ENCODE measurements at regions not wholly inside any gene's neighbourhood (a gene's known extent, or its start where the extent isn't known, plus 50 kb on each side); places are given as distances from the start of the nearest gene placed in this dataset.

DNA sequence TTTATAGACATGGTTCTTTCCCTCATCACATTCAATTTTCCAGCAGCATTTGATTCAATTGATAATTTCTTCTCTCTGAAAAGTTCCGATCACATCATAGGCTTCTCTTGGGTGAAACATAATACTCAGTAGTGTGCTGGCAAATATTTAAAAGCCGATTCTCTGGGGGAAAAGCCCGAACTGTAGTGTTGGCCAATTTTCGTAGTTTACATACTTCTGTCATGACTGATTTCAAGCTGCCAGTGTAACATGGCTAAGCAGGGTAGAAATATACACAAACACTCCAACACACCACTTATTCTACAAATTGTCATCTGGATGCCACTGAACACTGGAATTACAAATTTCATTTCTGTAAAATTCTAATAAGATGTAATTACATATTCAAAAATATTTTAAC is 56.1 kb upstream of the FREM2 start:
- H3K9me2 ChIP-seq = no peaks in the 10 kb centered on the region
- H2AFZ ChIP-seq (ENCODE audit: low read depth) = no peak overlapping the region
- H3K9ac ChIP-seq = no peak overlapping the region
- H3K27ac ChIP-seq (ENCODE audit: low read depth in 2 of 2, low read length in 1 of 2) = no peak overlapping the region
- TF ChIP-seq, protein P1, sequence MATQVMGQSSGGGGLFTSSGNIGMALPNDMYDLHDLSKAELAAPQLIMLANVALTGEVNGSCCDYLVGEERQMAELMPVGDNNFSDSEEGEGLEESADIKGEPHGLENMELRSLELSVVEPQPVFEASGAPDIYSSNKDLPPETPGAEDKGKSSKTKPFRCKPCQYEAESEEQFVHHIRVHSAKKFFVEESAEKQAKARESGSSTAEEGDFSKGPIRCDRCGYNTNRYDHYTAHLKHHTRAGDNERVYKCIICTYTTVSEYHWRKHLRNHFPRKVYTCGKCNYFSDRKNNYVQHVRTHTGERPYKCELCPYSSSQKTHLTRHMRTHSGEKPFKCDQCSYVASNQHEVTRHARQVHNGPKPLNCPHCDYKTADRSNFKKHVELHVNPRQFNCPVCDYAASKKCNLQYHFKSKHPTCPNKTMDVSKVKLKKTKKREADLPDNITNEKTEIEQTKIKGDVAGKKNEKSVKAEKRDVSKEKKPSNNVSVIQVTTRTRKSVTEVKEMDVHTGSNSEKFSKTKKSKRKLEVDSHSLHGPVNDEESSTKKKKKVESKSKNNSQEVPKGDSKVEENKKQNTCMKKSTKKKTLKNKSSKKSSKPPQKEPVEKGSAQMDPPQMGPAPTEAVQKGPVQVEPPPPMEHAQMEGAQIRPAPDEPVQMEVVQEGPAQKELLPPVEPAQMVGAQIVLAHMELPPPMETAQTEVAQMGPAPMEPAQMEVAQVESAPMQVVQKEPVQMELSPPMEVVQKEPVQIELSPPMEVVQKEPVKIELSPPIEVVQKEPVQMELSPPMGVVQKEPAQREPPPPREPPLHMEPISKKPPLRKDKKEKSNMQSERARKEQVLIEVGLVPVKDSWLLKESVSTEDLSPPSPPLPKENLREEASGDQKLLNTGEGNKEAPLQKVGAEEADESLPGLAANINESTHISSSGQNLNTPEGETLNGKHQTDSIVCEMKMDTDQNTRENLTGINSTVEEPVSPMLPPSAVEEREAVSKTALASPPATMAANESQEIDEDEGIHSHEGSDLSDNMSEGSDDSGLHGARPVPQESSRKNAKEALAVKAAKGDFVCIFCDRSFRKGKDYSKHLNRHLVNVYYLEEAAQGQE (IDR thresholded peaks at IDR 0.05; ENCODE audit: low read depth, low read length) = no peak
- TF ChIP-seq TCF12 (IDR thresholded peaks at IDR 0.05) = no peak
- TF ChIP-seq NRF1 (IDR thresholded peaks at IDR 0.05; ENCODE audit: low read depth, low read length) = no peak
- no peak for TF ChIP-seq RCOR1 (IDR thresholded peaks at IDR 0.05; ENCODE audit: low read length)
- TF ChIP-seq ELF1 (IDR thresholded peaks at IDR 0.05) = no peak
- no peak for TF ChIP-seq GABPA (IDR thresholded peaks at IDR 0.05; ENCODE audit: low read depth)
- no peak for TF ChIP-seq TAF1 (IDR thresholded peaks at IDR 0.05; ENCODE audit: borderline replicate concordance, low read depth, low read length)
- TF ChIP-seq TEAD4 (IDR thresholded peaks at IDR 0.05; ENCODE audit: borderline replicate concordance, insufficient read depth) = no peak
- TF ChIP-seq RAD21 (IDR thresholded peaks at IDR 0.05; ENCODE audit: low read length) = no peak
- no peak for TF ChIP-seq POLR2AphosphoS5 (IDR thresholded peaks at IDR 0.05; ENCODE audit: low read depth, low read length)
- TF ChIP-seq, protein P2, sequence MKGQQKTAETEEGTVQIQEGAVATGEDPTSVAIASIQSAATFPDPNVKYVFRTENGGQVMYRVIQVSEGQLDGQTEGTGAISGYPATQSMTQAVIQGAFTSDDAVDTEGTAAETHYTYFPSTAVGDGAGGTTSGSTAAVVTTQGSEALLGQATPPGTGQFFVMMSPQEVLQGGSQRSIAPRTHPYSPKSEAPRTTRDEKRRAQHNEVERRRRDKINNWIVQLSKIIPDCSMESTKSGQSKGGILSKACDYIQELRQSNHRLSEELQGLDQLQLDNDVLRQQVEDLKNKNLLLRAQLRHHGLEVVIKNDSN (IDR thresholded peaks at IDR 0.05; ENCODE audit: borderline replicate concordance, low read depth) = no peak
- no peak for TF ChIP-seq JUND (IDR thresholded peaks at IDR 0.05)
- TF ChIP-seq, protein P3, sequence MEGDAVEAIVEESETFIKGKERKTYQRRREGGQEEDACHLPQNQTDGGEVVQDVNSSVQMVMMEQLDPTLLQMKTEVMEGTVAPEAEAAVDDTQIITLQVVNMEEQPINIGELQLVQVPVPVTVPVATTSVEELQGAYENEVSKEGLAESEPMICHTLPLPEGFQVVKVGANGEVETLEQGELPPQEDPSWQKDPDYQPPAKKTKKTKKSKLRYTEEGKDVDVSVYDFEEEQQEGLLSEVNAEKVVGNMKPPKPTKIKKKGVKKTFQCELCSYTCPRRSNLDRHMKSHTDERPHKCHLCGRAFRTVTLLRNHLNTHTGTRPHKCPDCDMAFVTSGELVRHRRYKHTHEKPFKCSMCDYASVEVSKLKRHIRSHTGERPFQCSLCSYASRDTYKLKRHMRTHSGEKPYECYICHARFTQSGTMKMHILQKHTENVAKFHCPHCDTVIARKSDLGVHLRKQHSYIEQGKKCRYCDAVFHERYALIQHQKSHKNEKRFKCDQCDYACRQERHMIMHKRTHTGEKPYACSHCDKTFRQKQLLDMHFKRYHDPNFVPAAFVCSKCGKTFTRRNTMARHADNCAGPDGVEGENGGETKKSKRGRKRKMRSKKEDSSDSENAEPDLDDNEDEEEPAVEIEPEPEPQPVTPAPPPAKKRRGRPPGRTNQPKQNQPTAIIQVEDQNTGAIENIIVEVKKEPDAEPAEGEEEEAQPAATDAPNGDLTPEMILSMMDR (IDR thresholded peaks at IDR 0.05) = no peak
- TF ChIP-seq FOXM1 (IDR thresholded peaks at IDR 0.05; ENCODE audit: low read depth) = no peak
- no peak for DNase-seq
- no peak overlapping the region for H3K4me2 ChIP-seq
- WGBS (ENCODE audit: low lambda C conversion rate) = 48% methylated on average over 4 of the region's 4 CpGs
- ChIA-PET POLR2A (no interaction called here), CTCF (interaction anchor here (0.6 kb wide), 1 partner anchor 763 kb away, joined by 3 read pairs; no protein-coding TSS in a partner anchor)
- H3K4me3 ChIP-seq (ENCODE audit: low read depth in 2 of 2, low read length in 1 of 2) = no peak overlapping the region
- H3K79me2 ChIP-seq (ENCODE audit: insufficient read depth) = no peaks in the 10 kb centered on the region
- H4K20me1 ChIP-seq (ENCODE audit: insufficient read depth) = no peaks in the 10 kb centered on the region
- H3K36me3 ChIP-seq (replicated peaks in 1 of 2; ENCODE audit: control insufficient read depth in 1 of 2, insufficient read depth in 2 of 2, low read length in 1 of 2) = no peaks in the 10 kb centered on the region
- H3K27me3 ChIP-seq (ENCODE audit: insufficient read depth) = no peaks in the 10 kb centered on the region
- H3K9me3 ChIP-seq = no peaks in the 10 kb centered on the region
- no peaks in the 10 kb centered on the region for H3F3A ChIP-seq (replicated peaks; ENCODE audit: insufficient read depth)
- no peaks in the 10 kb centered on the region for H3K4me1 ChIP-seq (ENCODE audit: control insufficient read depth in 1 of 2, insufficient read depth in 2 of 2, low read depth in 1 of 2, low read length in 1 of 2)

Measured in SK-N-SH (cell line).